ENCODE measurements at regions not wholly inside any gene's neighbourhood (a gene's known extent, or its start where the extent isn't known, plus 50 kb on each side); places are given as distances from the start of the nearest gene placed in this dataset.

- TF ChIP-seq CTCF (IDR thresholded peaks at IDR 0.05; ENCODE audit: low read length) (no peak), EZH2 (IDR thresholded peaks at IDR 0.05; ENCODE audit: borderline replicate concordance, low read length) (no peak)
Measured at GRCh38 chr6:80744213-80744612, 637.7 kb downstream of the BCKDHB start.

Data from OCI-LY1 (cell line).